NCI-H2029 treated with DMSO at 0.1 percent for 48 hours (cell line): ENCODE measurements at regions not wholly inside any gene's neighbourhood (a gene's known extent, or its start where the extent isn't known, plus 50 kb on each side); places are given as distances from the start of the nearest gene placed in this dataset.

Experiments used
- DNase-seq: peaks from one replicate; lab custom pipeline; 2025; lab: John Stamatoyannopoulos, UW

- DNase-seq: no peak
Observed at GRCh38 chr2:239778042-239778851, 246.9 kb downstream of the NDUFA10 start.

DNA sequence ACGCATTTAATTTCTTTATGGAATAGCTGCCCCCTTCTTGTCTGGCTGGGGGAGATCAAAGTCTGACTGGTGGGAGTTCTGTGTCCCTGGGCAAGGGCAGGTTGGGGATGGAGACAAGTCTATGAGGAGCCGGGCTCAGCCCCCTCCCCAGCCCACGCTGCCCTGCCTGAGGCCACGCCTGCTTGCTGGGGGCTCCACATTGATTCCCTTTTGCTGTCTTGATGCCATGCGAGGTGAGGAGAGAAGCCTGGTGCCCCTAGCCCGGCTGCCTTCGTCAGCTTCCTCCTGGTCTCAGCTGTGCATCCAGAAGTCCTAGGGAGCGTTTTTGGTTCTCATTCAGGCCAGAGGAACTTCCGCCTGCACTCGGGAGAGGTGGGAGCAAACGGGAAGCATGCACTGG lies 247.9 kb downstream of the NDUFA10 start:
- DNase-seq: no peak

DNA sequence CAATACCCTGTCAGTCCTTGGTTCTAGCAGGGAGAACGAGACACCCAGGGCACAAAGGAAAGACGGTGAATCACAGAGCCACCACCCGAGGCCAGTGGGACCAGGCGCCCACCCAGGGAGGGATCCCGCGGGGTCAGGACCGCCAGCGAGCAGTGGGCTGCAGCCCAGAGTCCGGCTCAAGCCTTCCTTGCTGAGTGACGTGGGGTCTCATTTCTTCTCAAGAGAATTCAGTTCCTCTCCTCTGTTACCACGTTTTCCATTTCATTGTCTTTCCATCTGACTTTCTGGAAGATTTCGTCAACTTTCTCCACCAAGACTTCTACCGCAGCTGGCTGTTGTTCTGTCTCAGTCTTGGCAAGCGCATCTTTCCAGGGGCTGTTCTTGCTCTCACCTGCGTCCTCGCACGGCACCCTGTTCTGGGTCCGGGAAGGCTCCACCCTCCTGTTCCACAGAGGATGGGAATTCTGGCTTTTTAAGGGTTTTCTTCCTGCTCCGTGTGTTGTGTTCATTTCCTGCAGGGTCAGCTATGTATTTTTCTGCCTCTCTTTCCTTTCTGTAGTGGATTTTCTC lies 248.6 kb downstream of the NDUFA10 start:
- DNase-seq: no peak

DNA sequence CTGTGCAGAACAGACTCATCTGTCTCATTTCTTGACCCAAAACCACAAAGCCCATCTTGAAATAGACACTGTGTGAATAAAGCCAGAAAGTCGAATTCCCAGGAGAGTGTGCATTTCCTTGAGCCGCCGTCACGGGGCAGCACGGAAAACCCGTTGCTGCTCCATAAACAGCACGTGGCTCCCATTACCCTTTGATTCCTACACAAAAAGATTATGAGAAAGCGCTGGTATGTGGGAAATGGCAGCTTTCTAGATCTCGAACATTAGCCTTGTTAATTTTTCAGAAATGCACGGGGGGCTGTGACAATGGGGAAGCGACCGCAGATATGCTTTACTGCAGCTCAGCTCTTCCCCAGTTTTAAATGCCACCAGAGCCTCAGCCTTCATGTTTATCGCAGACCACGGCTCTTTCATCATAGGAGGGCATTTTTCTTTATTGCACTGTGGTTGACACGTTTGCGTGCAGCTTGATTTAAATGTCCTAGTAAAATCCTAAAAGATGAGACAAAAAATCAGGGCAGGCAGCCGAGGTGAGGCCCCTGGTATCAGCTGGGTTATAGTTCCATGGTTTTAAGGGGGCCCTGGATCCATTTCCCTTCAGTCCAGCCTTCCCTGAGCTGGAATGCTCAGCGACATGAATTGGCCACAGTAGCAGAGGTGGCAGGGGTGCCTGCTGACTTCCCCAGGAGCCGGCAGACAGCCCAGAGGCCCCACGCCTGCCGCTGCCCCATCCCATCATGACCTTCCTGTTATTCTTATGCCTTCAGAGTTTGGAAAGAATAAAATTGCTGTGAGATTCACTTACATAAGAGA lies 249.3 kb downstream of the NDUFA10 start:
- no peak for DNase-seq

GRCh38 chr2:239774933-239775622 lies 250.1 kb downstream of the NDUFA10 start:
- no peak for DNase-seq

- no peak for DNase-seq
Observed at GRCh38 chr2:239774142-239774462, 251.0 kb downstream of the NDUFA10 start.

DNA sequence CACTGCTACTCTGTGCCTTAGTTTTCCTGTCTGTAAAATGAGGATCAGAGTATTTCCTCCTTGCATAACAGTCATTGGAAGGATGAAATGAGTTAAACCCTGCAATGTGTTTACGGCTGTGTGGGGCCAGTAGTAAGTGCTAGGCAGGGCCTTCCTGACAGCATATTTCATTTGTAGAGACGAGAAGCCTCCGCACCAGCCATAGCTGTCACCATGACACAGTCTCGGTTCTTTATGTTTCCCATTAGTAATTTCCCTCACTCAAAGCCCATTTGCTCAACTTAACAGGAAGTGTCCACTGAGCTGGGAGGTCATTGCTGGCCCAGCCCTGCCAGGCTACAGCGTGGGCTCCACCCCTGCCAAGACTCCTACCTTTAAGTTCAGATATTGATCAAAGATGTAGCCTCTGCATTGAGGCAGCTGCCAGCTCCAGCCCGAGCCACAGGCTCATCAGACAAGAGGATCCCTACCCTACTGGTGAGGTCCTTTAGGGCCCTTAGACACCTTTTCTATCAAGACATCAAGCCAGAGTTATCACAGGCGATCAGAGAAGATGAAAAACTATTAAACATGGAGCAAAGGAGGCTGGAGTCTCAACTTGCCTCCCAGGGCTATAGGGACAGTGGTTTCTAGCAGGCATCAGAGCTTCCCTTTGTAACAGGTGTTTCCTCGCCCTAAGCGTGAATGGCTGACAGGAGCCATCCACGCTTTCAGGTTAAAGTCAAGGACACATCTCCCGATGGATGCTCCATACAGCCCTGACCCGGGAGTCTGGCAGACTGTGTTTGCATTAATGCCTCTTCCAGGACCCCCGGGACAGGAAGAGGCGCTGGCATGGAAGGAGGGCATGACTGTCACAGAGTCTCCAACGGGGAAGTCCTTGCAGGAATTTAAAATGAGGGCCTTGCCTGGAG lies 251.7 kb downstream of the NDUFA10 start:
- no peak for DNase-seq

DNA sequence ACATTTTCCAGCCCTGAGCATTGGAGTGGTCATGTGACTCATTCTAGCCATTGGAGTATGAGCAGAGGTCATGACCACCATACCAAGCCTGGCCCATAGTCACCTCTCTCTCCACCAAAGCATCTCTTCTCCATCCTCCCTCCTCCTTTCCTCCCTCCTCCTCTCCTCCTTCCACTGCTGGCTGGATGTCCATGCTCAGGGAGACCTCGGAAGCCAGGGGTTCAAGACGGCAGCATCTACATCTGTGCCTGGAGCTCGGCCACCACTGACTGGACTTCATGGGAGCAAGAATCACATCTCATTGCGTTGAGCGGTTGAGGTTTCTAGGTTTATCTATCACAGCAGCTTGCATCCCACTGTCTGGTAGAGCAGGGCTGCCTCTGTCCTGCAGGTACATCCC lies 252.4 kb downstream of the NDUFA10 start:
- DNase-seq: no peak

DNA sequence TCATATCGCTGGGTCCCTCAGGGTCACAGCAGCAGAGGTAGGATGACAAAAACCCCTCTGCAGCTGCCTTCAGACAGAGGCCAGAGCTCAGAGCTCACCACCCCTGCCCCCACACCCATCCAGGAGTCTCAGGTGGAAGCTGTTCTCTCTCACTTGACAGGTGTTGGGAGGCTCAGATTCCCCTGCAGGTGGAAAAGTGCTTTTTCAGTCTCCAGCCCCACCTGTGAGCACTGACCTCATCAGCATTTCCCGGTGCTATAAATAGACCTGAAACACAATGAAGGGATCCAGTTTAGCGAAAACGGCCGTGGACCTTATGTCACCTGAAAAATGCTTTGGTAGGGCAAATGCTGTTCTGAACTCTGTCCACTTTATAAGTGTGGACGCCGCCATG lies 254.9 kb downstream of the NDUFA10 start:
- DNase-seq: peak; percentile 65

GRCh38 chr2:239769554-239770245 lies 255.4 kb downstream of the NDUFA10 start:
- peak; percentile 65 for DNase-seq

DNA sequence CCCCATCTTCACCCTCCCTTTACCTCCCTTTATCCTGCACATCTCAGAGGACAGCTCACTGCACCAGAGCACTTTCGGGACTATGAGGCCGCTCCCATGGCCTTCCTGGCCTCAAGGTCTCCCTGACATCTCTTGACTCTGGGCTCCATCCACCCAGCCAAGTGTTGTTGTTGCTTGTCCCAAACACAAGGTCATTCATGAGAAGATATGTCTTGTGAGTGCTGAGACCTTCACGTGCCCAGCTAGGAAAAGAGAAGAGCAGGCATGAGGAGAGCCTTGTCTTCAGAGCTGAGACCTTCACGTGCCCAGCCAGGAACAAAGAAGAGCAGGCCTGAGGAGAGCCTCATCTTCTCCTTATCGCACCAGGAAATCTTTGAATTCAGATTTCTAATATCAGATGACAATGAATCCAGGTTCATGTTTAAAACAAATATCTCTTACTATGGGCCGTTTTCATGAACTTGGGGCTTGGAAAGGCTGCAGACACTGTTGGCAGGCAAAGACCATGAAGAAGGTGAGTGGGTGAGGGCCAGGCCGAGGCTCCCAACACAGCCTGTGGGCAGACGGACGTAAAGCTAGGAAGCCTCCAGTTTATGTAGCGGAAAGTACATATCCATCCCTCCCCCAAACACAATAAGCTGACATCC lies 256.1 kb downstream of the NDUFA10 start:
- DNase-seq: no peak

DNA sequence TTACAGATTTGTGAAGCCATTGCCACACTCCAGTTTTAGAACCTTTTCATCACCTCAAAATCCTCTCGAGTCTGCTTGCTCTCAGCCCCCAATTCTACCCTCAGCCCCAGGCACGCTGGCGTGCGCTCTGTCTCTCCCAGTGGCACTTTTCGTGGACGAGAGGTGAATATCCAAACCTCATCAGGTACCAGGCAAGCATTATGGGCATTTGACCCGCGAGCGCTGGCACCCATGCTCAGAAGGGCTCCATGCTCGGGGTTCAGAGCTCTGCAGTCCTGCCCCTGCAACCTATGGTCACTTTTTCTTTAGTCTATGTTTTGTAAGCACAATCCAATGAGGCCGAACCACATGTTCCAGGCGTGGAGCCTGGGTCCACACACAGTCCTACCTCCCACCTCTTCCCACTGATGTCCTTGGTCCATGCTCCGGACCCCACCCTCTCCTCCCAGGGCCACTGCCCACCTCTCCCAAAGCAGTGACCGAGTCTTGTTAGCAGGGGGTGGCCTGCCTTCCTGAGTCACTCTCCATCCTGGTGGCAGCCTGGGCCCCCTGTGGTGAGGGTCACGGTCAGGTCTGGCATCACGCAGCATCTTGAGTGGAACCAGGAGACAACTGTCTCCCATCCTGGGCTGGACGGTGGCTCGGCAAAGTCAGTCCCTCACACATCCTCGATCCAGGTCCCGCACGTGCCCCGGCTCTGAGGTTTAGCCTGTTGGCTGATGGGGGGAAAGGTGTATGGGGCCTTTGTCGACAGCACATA lies 256.9 kb downstream of the NDUFA10 start:
- no peak for DNase-seq

- DNase-seq: no peak
Observed at GRCh38 chr2:239767021-239767905, 257.9 kb downstream of the NDUFA10 start.

DNA sequence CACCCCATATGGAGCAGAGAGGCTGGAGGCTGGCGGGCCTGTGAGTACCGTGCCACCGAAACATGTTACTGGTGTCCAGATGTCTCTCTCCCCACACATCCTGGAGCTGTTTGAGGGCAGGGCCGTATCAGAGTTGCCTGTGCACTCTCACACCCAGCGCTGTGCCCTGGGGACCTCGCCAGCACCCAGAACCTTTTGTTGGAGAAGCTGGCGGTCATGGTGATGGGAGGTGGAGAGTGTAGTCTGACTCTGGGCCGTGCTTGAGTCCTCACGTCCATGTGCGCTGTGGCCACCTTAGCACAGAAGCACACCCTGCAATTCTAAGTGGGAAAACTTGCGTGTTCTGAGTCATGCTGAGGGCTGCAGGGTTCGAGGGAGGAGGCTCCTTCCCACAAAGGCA lies 259.2 kb downstream of the NDUFA10 start:
- no peak for DNase-seq

GRCh38 chr2:239765076-239765845 lies 259.9 kb downstream of the NDUFA10 start:
- no peak for DNase-seq

DNA sequence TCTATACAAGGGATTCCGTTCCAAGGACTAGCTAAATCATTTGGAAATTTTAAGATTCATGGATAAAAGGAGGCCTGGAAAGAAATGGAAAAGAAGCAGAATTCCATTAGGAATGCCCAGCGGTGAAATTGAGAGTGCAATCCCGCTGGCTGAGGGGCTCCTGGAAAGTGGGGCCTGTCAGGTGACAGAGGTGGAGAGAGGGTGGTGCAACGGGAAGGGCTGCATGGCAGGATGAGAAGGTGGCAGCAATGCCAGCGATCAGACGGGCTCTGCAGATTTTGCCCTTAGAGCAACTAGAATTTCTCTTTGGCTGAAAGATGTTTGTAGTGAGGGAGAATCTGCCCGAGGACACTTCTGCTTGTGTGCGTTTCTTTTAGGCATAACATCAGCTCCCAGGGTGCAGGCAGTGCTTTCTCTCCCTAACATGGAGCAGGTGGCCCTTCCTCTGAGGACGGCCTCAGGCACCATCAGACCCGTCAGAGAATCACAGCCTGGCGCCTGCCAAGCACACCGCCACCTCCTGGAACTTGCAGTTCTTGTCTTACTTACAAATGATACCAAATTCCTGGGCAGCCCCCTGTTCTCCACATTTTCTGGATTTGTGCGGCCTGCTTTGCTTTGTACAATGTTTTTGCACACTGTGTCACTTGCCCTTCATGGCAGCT lies 261.6 kb downstream of the NDUFA10 start:
- DNase-seq: no peak

- peak; percentile 11 for DNase-seq
Observed at GRCh38 chr2:239762655-239763269, 262.4 kb downstream of the NDUFA10 start.
